Transverse colon (tissue), 3 donors: ENCODE measurements at regions not wholly inside any gene's neighbourhood (a gene's known extent, or its start where the extent isn't known, plus 50 kb on each side); places are given as distances from the start of the nearest gene placed in this dataset.

ENCODE experiments used
- EP300 ChIP-seq: sonication (generic); formaldehyde crosslinking; IDR thresholded peaks from one replicate; pipeline ENCODE4 v1.6.1; 2017; ENCODE audit warnings: antibody characterized with exemption, low read depth
- TF ChIP-seq, protein P1 (sequence below), 5 experiments: fragments of 200-600 bp in 3 of 5; fragments of 450-650 bp in 2 of 5; sonication (generic) in 3 of 5; IDR thresholded peaks; 1 replicate in 2 of 5; 2 replicates in 3 of 5; pipeline ENCODE4 v1.5.1; 2016 to 2017; ENCODE audit warnings: antibody characterized with exemption in 5 of 5, inconsistent platforms in 3 of 5, mild to moderate bottlenecking in 2 of 5, moderate library complexity in 1 of 5

GRCh38 chr4:188444500-188444899 lies 305.3 kb downstream of the TRIML1 start:
- TF ChIP-seq EP300: no peak
- TF ChIP-seq, protein P1, sequence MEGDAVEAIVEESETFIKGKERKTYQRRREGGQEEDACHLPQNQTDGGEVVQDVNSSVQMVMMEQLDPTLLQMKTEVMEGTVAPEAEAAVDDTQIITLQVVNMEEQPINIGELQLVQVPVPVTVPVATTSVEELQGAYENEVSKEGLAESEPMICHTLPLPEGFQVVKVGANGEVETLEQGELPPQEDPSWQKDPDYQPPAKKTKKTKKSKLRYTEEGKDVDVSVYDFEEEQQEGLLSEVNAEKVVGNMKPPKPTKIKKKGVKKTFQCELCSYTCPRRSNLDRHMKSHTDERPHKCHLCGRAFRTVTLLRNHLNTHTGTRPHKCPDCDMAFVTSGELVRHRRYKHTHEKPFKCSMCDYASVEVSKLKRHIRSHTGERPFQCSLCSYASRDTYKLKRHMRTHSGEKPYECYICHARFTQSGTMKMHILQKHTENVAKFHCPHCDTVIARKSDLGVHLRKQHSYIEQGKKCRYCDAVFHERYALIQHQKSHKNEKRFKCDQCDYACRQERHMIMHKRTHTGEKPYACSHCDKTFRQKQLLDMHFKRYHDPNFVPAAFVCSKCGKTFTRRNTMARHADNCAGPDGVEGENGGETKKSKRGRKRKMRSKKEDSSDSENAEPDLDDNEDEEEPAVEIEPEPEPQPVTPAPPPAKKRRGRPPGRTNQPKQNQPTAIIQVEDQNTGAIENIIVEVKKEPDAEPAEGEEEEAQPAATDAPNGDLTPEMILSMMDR (IDR thresholded peaks at IDR 0.05): no peak
